ENCODE measurements at regions not wholly inside any gene's neighbourhood (a gene's known extent, or its start where the extent isn't known, plus 50 kb on each side); places are given as distances from the start of the nearest gene placed in this dataset.

DNA sequence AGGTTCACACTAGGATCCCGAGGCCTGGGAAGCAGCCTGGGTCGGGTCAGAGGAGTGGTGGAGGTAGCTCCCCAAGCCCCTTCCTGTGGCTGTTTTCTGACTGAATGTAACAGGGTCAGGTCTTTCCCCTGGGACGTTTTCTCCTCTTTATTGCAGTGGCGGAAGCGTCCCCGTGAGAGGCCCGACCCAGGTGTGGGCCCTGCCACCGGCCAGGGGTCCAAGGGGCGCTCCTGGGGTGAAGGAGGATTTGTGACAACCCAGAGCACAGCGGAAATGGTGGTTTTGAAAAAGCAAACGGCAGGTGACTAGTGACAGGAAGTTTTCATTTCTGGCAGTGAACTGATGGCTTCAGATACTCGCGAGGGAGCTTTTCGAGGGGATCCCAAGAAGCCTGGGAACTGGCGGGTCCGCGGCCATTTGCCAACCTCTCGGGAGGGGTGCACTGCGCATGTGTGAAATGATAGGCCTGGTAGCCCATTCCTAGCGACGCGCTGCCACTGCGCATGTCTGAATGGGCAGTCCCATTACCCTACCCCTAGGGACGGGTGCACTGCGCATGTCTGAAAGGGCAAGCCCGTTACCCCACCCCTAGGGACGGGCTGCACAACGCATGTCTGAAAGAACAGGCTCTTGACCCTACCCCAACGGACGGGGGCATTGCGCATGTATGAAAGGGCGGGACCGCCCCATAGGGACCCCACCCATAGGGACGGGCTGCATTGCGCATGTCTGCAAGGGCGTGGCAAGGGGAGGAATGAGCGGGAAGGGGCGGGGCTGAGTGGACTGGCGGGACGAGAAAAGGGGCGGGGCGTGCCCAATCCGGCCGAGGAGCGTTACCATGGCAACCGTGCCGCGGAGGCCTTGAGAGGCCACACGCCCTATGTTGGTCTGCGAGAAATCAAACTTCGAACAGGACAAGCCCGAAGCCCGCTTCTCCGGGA, 1747.9 kb downstream of the TP53TG3F start:
- no peak overlapping the region for H2AFZ ChIP-seq (ENCODE audit: low read depth)
- no peaks in the 10 kb centered on the region for H3K36me3 ChIP-seq (ENCODE audit: insufficient read depth)
- H3K4me2 ChIP-seq: no peak overlapping the region
- no peaks in the 10 kb centered on the region for H3K4me1 ChIP-seq (ENCODE audit: low read depth, poor library complexity, severe bottlenecking)
- no peaks in the 10 kb centered on the region for H3K27me3 ChIP-seq (ENCODE audit: insufficient read depth, low read depth)
- no peaks in the 10 kb centered on the region for H4K20me1 ChIP-seq (ENCODE audit: insufficient read depth)
- no peak overlapping the region for H3K9ac ChIP-seq
- TF ChIP-seq CTCF (conservative IDR thresholded peaks at IDR 0.05; ENCODE audit: low read depth, low read length): no peak
- no peak overlapping the region for H3K4me3 ChIP-seq (IDR thresholded peaks at IDR 0.05; ENCODE audit: insufficient read depth, low read depth, low read length)
- H3K27ac ChIP-seq: no peak overlapping the region
- no peaks in the 10 kb centered on the region for H3K79me2 ChIP-seq (ENCODE audit: insufficient read depth, low read depth)

- H3K4me1 ChIP-seq (ENCODE audit: low read depth, poor library complexity, severe bottlenecking): no peaks in the 10 kb centered on the region
- no peak overlapping the region for H3K27ac ChIP-seq
- TF ChIP-seq CTCF (conservative IDR thresholded peaks at IDR 0.05; ENCODE audit: low read depth, low read length): no peak
- H3K27me3 ChIP-seq (ENCODE audit: insufficient read depth, low read depth): no peaks in the 10 kb centered on the region
- no peak overlapping the region for H2AFZ ChIP-seq (ENCODE audit: low read depth)
- H3K4me3 ChIP-seq (IDR thresholded peaks at IDR 0.05; ENCODE audit: insufficient read depth, low read depth, low read length): no peak overlapping the region
- H3K4me2 ChIP-seq: no peak overlapping the region
- no peaks in the 10 kb centered on the region for H3K36me3 ChIP-seq (ENCODE audit: insufficient read depth)
- no peak overlapping the region for H3K9ac ChIP-seq
- H3K79me2 ChIP-seq (ENCODE audit: insufficient read depth, low read depth): no peaks in the 10 kb centered on the region
- no peaks in the 10 kb centered on the region for H4K20me1 ChIP-seq (ENCODE audit: insufficient read depth)
Measured at GRCh38 chr16:35208001-35208935, 1748.9 kb downstream of the TP53TG3F start.

GRCh38 chr16:35210681-35211433, 1751.4 kb downstream of the TP53TG3F start:
- Histone ChIP-seq H4K20me1 (ENCODE audit: insufficient read depth) (no peaks in the 10 kb centered on the region), H3K79me2 (ENCODE audit: insufficient read depth, low read depth) (no peaks in the 10 kb centered on the region), H3K27me3 (ENCODE audit: insufficient read depth, low read depth) (no peaks in the 10 kb centered on the region)

More at GRCh38 chr16:35210681-35211433, 1751.4 kb downstream of the TP53TG3F start:
- Histone ChIP-seq H3K36me3 (ENCODE audit: insufficient read depth) (no peaks in the 10 kb centered on the region), H3K9ac (no peak overlapping the region), H2AFZ (ENCODE audit: low read depth) (no peak overlapping the region), H3K27ac (no peak overlapping the region), H3K4me1 (ENCODE audit: low read depth, poor library complexity, severe bottlenecking) (no peaks in the 10 kb centered on the region), H3K4me3 (IDR thresholded peaks at IDR 0.05; ENCODE audit: insufficient read depth, low read depth, low read length) (no peak overlapping the region), H3K4me2 (no peak overlapping the region)
- TF ChIP-seq CTCF (conservative IDR thresholded peaks at IDR 0.05; ENCODE audit: low read depth, low read length): no peak

Measured in KMS-11 (cell line).